Sigmoid colon (tissue), 3 donors: ENCODE measurements at regions not wholly inside any gene's neighbourhood (a gene's known extent, or its start where the extent isn't known, plus 50 kb on each side); places are given as distances from the start of the nearest gene placed in this dataset.

Source experiments
- CTCF ChIP-seq, 4 experiments: fragments of 450-650 bp in 3 of 4; fragments of 200-600 bp in 1 of 4; IDR thresholded peaks; one replicate each; pipeline ENCODE4 v1.5.1; 2016 to 2019; ENCODE audit warnings: antibody characterized with exemption in 4 of 4, mild to moderate bottlenecking in 3 of 4, moderate library complexity in 2 of 4
- POLR2A ChIP-seq, 2 donors: fragments of 450-650 bp; IDR thresholded peaks; one replicate each; pipeline ENCODE4 v1.6.1; 2016; ENCODE audit warnings: antibody characterized with exemption in 2 of 2, mild to moderate bottlenecking in 2 of 2, moderate library complexity in 2 of 2

- no peak for TF ChIP-seq CTCF (IDR thresholded peaks at IDR 0.05)
- no peak for TF ChIP-seq POLR2A (IDR thresholded peaks at IDR 0.05)
Measured at GRCh38 chr18:9000733-9001132, 101.8 kb upstream of the NDUFV2 start.
